ENCODE measurements at regions not wholly inside any gene's neighbourhood (a gene's known extent, or its start where the extent isn't known, plus 50 kb on each side); places are given as distances from the start of the nearest gene placed in this dataset.

DNA sequence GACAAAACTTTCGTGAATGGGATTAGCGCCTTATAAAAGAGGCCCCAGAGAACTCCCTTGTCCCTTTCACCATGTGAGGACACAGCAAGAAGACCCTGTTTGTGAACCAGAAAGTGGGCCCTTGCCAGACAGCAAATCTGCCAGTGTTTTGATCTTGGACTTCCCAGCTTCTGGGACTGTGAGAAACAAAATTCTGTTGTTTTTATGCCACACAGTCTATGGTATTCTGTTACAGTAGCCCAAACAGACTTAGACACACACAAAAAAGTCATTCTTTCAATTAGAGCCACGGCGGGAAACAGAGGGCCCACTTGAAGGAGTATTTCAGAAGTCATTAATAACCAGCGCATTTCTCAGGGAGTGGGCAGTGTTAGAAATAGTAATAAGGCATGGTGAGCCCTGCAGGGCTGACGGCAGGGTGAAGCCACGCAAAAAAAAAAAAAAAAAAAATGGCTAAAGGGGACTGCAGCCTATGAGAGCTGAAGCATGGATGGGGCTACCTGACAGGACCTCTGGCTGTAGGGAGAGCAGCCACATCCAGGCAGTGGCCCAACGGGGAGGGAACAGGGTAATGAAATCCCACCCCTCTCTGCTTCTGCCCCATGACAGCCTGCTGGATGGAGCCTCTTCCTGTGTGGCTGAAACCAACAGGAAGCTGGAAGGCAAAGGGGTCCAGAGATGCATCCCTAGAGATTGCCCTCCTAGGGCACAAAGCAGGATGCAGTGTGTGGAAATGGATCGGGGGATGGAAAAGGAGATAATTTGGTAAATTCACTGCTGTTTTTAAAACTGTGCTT, 189.3 kb downstream of the KCNS3 start:
- TF ChIP-seq, protein P1, sequence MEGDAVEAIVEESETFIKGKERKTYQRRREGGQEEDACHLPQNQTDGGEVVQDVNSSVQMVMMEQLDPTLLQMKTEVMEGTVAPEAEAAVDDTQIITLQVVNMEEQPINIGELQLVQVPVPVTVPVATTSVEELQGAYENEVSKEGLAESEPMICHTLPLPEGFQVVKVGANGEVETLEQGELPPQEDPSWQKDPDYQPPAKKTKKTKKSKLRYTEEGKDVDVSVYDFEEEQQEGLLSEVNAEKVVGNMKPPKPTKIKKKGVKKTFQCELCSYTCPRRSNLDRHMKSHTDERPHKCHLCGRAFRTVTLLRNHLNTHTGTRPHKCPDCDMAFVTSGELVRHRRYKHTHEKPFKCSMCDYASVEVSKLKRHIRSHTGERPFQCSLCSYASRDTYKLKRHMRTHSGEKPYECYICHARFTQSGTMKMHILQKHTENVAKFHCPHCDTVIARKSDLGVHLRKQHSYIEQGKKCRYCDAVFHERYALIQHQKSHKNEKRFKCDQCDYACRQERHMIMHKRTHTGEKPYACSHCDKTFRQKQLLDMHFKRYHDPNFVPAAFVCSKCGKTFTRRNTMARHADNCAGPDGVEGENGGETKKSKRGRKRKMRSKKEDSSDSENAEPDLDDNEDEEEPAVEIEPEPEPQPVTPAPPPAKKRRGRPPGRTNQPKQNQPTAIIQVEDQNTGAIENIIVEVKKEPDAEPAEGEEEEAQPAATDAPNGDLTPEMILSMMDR (IDR thresholded peaks at IDR 0.05; ENCODE audit: low read depth, low read length) = no peak
- no peak overlapping the region for H3K4me3 ChIP-seq (ENCODE audit: low read depth, low read length)

DNA sequence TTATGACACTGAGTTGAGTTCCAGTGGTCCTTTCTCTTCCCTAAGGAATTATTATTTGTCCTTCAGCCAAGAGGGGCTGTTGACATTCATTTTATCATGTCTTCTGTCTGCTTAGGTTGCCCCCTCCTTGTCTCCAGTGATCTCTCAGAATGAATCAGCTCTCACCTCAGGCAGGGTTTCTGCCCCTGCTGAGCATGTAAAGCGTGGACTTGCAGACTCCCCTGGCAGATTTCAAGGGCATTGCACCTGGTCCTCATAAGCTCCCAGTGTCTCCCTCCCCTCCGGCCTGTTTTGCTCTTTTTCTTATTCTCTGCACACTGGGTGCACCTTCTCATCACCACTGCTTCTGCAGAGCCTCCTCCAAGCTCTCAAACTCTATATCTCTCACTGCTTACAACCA, 188.4 kb downstream of the KCNS3 start:
- H3K4me3 ChIP-seq (ENCODE audit: low read depth, low read length) = no peak overlapping the region
- TF ChIP-seq, protein P1 (IDR thresholded peaks at IDR 0.05; ENCODE audit: low read depth, low read length) = no peak

- no peak overlapping the region for H3K4me3 ChIP-seq (ENCODE audit: low read depth, low read length)
- TF ChIP-seq, protein P1 (IDR thresholded peaks at IDR 0.05; ENCODE audit: low read depth, low read length) = no peak
Measured at GRCh38 chr2:18066066-18066465, 187.6 kb downstream of the KCNS3 start.

DNA sequence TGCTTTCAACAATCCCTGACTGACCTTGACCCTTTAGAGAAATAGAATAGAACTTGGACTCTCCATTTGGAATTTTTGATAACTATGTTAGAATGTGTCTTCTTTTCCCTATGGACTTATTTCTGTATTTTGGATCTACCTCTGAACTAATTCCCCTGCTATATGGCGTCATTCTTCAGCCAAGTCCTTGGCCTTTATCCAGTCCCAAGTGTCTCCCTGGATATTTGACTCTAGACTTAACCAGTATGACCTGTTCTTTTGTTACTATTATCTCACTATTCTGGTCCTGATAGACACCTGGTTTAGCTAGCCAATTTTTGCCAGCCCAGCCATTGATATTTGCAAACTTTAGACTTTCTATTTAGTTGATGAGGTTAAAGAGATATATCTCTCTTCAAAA, 186.8 kb downstream of the KCNS3 start:
- no peak overlapping the region for H3K4me3 ChIP-seq (ENCODE audit: low read depth, low read length)
- TF ChIP-seq, protein P1 (IDR thresholded peaks at IDR 0.05; ENCODE audit: low read depth, low read length) = no peak

DNA sequence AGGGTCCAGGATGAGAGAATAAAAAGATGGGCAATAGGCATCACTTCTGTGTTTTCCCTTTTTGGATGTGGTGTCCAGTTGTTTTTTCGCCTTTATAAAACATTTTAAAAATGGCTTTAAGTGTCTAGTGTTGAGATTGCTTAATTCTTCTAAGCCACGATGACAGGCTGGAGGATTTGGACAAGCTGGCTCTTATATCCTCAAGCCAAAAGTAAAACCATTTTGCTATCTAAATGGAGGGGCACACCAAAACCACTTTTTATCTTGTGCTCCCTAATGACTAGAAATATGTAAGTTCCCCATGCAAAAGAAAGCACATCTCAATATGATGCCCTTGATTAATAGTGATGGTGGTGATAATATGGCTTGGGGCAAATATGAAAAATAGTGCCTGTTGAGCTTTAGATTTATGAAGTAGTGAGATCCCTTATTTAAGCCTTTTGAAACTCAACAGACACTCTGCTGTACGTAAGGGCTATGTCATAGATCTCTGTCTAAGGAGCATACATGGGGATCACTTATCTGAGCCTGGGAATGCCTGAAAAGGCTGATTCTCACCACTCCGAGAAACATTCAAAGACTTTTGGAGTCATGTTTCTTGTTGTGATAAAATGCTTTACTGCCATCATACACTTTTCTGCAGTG, 185.5 kb downstream of the KCNS3 start:
- TF ChIP-seq, protein P1 (IDR thresholded peaks at IDR 0.05; ENCODE audit: low read depth, low read length) = no peak
- no peak overlapping the region for H3K4me3 ChIP-seq (ENCODE audit: low read depth, low read length)

- TF ChIP-seq, protein P1 (IDR thresholded peaks at IDR 0.05; ENCODE audit: low read depth, low read length) = no peak
- H3K4me3 ChIP-seq (ENCODE audit: low read depth, low read length) = no peak overlapping the region
Measured at GRCh38 chr2:18062892-18063291, 184.4 kb downstream of the KCNS3 start.

- H3K4me3 ChIP-seq (ENCODE audit: low read depth, low read length) = no peak overlapping the region
- TF ChIP-seq, protein P1 (IDR thresholded peaks at IDR 0.05; ENCODE audit: low read depth, low read length) = no peak
Measured at GRCh38 chr2:18061717-18062116, 183.2 kb downstream of the KCNS3 start.
